Tibial nerve (tissue), 4 donors: ENCODE measurements at regions not wholly inside any gene's neighbourhood (a gene's known extent, or its start where the extent isn't known, plus 50 kb on each side); places are given as distances from the start of the nearest gene placed in this dataset.

ENCODE experiments used
- CTCF ChIP-seq, 5 experiments: fragments of 200-600 bp in 3 of 5; fragments of 450-650 bp in 2 of 5; sonication (generic) in 3 of 5; IDR thresholded peaks; one replicate each; pipeline ENCODE4 v1.5.1; 2016 to 2019; ENCODE audit warnings: antibody characterized with exemption in 5 of 5, mild to moderate bottlenecking in 3 of 5, moderate library complexity in 2 of 5
- EP300 ChIP-seq, 2 donors: sonication (generic); formaldehyde crosslinking; IDR thresholded peaks; one replicate each; pipeline ENCODE4 v1.6.1; 2017; ENCODE audit warnings: antibody characterized with exemption in 2 of 2, mild to moderate bottlenecking in 1 of 2
- POLR2A ChIP-seq, 2 donors: fragments of 450-650 bp; IDR thresholded peaks; one replicate each; pipeline ENCODE4 v1.6.1; 2017; ENCODE audit warnings: antibody characterized with exemption in 2 of 2, mild to moderate bottlenecking in 2 of 2, moderate library complexity in 2 of 2

GRCh38 chr6:6964675-6965074 lies 143.1 kb upstream of the RREB1 start:
- TF ChIP-seq POLR2A (IDR thresholded peaks at IDR 0.05): no peak
- TF ChIP-seq CTCF (IDR thresholded peaks at IDR 0.05): no peak
- no peak for TF ChIP-seq EP300 (IDR thresholded peaks at IDR 0.05)
